ENCODE measurements at regions not wholly inside any gene's neighbourhood (a gene's known extent, or its start where the extent isn't known, plus 50 kb on each side); places are given as distances from the start of the nearest gene placed in this dataset.

DNA sequence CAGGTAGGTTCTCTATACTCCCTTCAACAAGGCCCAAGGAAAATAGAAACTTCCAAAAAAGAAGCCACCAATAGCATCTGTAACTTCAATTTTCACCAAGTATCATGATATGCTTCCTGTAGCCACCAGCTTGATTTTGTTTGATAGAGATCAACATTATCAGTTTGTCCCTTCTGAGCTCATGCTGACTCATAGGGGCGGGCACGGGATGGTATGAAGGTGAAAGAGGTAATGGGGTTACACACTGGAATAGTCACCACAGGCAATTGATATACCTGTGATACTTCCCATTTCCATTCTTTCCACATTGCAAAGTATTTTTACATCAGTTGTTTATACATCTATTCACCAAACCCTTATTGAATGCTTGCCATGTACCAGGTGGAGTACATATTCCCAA, 134.1 kb downstream of the KCNA5 start:
- no peak overlapping the region for H3K9ac ChIP-seq (ENCODE audit: low read length)
- H2AFZ ChIP-seq (ENCODE audit: low read depth, low read length), result no peak overlapping the region
- no peaks in the 10 kb centered on the region for H3K9me3 ChIP-seq (ENCODE audit: low read length)
- H3K4me3 ChIP-seq (ENCODE audit: low read length), result no peak overlapping the region
- no peaks in the 10 kb centered on the region for H3K36me3 ChIP-seq (ENCODE audit: insufficient read depth, low read length)
- H3K4me2 ChIP-seq (ENCODE audit: low read length), result no peak overlapping the region
- no peaks in the 10 kb centered on the region for H3K9me2 ChIP-seq (ENCODE audit: insufficient read depth, low read length)
- no peak overlapping the region for H3K27ac ChIP-seq (ENCODE audit: low read length)
- TF ChIP-seq RAD21 (conservative IDR thresholded peaks at IDR 0.05) (no peak), TAF1 (IDR thresholded peaks at IDR 0.05; ENCODE audit: low read depth) (no peak), POLR2AphosphoS5 (IDR thresholded peaks at IDR 0.05) (no peak), MXI1 (conservative IDR thresholded peaks at IDR 0.05; ENCODE audit: poor library complexity, severe bottlenecking) (no peak), SMC3 (conservative IDR thresholded peaks at IDR 0.05; ENCODE audit: poor library complexity) (no peak), EZH2 (IDR thresholded peaks at IDR 0.05; ENCODE audit: borderline replicate concordance, insufficient read depth, low read length, poor library complexity, severe bottlenecking) (no peak)
- TF ChIP-seq, protein P1, sequence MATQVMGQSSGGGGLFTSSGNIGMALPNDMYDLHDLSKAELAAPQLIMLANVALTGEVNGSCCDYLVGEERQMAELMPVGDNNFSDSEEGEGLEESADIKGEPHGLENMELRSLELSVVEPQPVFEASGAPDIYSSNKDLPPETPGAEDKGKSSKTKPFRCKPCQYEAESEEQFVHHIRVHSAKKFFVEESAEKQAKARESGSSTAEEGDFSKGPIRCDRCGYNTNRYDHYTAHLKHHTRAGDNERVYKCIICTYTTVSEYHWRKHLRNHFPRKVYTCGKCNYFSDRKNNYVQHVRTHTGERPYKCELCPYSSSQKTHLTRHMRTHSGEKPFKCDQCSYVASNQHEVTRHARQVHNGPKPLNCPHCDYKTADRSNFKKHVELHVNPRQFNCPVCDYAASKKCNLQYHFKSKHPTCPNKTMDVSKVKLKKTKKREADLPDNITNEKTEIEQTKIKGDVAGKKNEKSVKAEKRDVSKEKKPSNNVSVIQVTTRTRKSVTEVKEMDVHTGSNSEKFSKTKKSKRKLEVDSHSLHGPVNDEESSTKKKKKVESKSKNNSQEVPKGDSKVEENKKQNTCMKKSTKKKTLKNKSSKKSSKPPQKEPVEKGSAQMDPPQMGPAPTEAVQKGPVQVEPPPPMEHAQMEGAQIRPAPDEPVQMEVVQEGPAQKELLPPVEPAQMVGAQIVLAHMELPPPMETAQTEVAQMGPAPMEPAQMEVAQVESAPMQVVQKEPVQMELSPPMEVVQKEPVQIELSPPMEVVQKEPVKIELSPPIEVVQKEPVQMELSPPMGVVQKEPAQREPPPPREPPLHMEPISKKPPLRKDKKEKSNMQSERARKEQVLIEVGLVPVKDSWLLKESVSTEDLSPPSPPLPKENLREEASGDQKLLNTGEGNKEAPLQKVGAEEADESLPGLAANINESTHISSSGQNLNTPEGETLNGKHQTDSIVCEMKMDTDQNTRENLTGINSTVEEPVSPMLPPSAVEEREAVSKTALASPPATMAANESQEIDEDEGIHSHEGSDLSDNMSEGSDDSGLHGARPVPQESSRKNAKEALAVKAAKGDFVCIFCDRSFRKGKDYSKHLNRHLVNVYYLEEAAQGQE (IDR thresholded peaks at IDR 0.05; ENCODE audit: borderline replicate concordance), result no peak
- no peaks in the 10 kb centered on the region for H3K27me3 ChIP-seq (ENCODE audit: insufficient read depth, low read depth, low read length)
- H4K20me1 ChIP-seq (ENCODE audit: insufficient read depth), result no peaks in the 10 kb centered on the region
- H3K79me2 ChIP-seq (replicated peaks; ENCODE audit: insufficient read depth, low read length), result no peaks in the 10 kb centered on the region
- H3F3A ChIP-seq (ENCODE audit: insufficient read depth, low read length, poor library complexity, severe bottlenecking), result no peaks in the 10 kb centered on the region

DNA sequence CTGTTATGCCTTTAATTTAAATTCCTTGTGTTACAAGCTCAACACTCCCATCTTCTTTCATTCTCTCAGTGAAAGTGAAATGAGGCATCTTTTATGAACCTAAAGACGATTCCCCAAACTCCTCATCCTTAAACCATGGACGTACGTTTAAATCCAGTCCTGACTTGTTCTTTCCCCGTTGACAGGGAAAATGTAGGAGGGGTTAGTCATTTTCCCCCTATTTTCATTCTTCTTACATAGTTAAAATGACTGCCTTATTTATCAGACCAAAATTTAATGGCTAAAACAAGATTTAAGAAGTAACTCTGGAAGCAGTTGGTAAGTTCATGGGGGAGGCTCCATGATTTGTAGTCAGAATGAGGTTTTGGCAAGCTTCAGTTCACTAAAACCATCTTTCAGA, 134.9 kb downstream of the KCNA5 start:
- Histone ChIP-seq H3F3A (ENCODE audit: insufficient read depth, low read length, poor library complexity, severe bottlenecking) (no peaks in the 10 kb centered on the region), H3K27ac (ENCODE audit: low read length) (no peak overlapping the region), H3K9ac (ENCODE audit: low read length) (no peak overlapping the region), H3K4me3 (ENCODE audit: low read length) (no peak overlapping the region), H2AFZ (ENCODE audit: low read depth, low read length) (no peak overlapping the region), H3K27me3 (ENCODE audit: insufficient read depth, low read depth, low read length) (no peaks in the 10 kb centered on the region), H3K79me2 (replicated peaks; ENCODE audit: insufficient read depth, low read length) (no peaks in the 10 kb centered on the region), H3K9me3 (ENCODE audit: low read length) (no peaks in the 10 kb centered on the region), H3K9me2 (ENCODE audit: insufficient read depth, low read length) (no peaks in the 10 kb centered on the region), H3K36me3 (ENCODE audit: insufficient read depth, low read length) (no peaks in the 10 kb centered on the region), H4K20me1 (ENCODE audit: insufficient read depth) (no peaks in the 10 kb centered on the region), H3K4me2 (ENCODE audit: low read length) (no peak overlapping the region)
- TF ChIP-seq MXI1 (conservative IDR thresholded peaks at IDR 0.05; ENCODE audit: poor library complexity, severe bottlenecking) (no peak), EZH2 (IDR thresholded peaks at IDR 0.05; ENCODE audit: borderline replicate concordance, insufficient read depth, low read length, poor library complexity, severe bottlenecking) (no peak), TAF1 (IDR thresholded peaks at IDR 0.05; ENCODE audit: low read depth) (no peak), SMC3 (conservative IDR thresholded peaks at IDR 0.05; ENCODE audit: poor library complexity) (no peak), RAD21 (conservative IDR thresholded peaks at IDR 0.05) (no peak), POLR2AphosphoS5 (IDR thresholded peaks at IDR 0.05) (no peak)
- TF ChIP-seq, protein P2, sequence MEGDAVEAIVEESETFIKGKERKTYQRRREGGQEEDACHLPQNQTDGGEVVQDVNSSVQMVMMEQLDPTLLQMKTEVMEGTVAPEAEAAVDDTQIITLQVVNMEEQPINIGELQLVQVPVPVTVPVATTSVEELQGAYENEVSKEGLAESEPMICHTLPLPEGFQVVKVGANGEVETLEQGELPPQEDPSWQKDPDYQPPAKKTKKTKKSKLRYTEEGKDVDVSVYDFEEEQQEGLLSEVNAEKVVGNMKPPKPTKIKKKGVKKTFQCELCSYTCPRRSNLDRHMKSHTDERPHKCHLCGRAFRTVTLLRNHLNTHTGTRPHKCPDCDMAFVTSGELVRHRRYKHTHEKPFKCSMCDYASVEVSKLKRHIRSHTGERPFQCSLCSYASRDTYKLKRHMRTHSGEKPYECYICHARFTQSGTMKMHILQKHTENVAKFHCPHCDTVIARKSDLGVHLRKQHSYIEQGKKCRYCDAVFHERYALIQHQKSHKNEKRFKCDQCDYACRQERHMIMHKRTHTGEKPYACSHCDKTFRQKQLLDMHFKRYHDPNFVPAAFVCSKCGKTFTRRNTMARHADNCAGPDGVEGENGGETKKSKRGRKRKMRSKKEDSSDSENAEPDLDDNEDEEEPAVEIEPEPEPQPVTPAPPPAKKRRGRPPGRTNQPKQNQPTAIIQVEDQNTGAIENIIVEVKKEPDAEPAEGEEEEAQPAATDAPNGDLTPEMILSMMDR (IDR thresholded peaks at IDR 0.05; ENCODE audit: poor library complexity, severe bottlenecking), result no peak

DNA sequence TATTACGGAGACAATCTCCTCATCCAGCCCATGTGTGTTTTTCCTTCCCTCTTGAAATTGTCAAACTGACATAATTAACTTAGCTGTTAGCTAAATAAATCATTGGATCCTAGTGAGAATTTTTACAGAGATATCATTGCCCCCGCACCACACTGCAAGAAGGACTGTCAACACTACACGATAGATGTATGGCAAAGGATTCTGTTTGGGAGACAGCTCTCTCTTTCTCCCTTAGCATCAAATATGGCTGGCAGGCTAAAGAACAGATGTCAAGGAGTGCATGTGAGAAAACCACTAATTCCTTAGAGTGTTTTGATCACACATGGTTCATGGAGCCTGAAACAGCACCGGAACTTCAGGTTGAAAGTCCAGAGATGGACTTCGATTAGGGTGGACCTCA, 136.8 kb downstream of the KCNA5 start:
- Histone ChIP-seq H3K9me3 (ENCODE audit: low read length) (no peaks in the 10 kb centered on the region), H3K27ac (ENCODE audit: low read length) (no peak overlapping the region), H3K9ac (ENCODE audit: low read length) (no peak overlapping the region), H4K20me1 (ENCODE audit: insufficient read depth) (no peaks in the 10 kb centered on the region), H3K79me2 (replicated peaks; ENCODE audit: insufficient read depth, low read length) (no peaks in the 10 kb centered on the region), H3K9me2 (ENCODE audit: insufficient read depth, low read length) (no peaks in the 10 kb centered on the region), H2AFZ (ENCODE audit: low read depth, low read length) (no peak overlapping the region), H3K36me3 (ENCODE audit: insufficient read depth, low read length) (no peaks in the 10 kb centered on the region), H3F3A (ENCODE audit: insufficient read depth, low read length, poor library complexity, severe bottlenecking) (no peaks in the 10 kb centered on the region), H3K27me3 (ENCODE audit: insufficient read depth, low read depth, low read length) (no peaks in the 10 kb centered on the region), H3K4me2 (ENCODE audit: low read length) (no peak overlapping the region), H3K4me3 (ENCODE audit: low read length) (no peak overlapping the region)
- TF ChIP-seq, protein P1 (IDR thresholded peaks at IDR 0.05; ENCODE audit: borderline replicate concordance), result no peak
- no peak for TF ChIP-seq EP300 (conservative IDR thresholded peaks at IDR 0.05; ENCODE audit: poor library complexity, severe bottlenecking)
- TF ChIP-seq EZH2 (IDR thresholded peaks at IDR 0.05; ENCODE audit: borderline replicate concordance, insufficient read depth, low read length, poor library complexity, severe bottlenecking), result no peak
- no peak for TF ChIP-seq TAF1 (IDR thresholded peaks at IDR 0.05; ENCODE audit: low read depth)
- TF ChIP-seq SMC3 (conservative IDR thresholded peaks at IDR 0.05; ENCODE audit: poor library complexity), result no peak
- TF ChIP-seq MXI1 (conservative IDR thresholded peaks at IDR 0.05; ENCODE audit: poor library complexity, severe bottlenecking), result no peak
- TF ChIP-seq, protein P2 (IDR thresholded peaks at IDR 0.05; ENCODE audit: poor library complexity, severe bottlenecking), result no peak
- TF ChIP-seq RAD21 (conservative IDR thresholded peaks at IDR 0.05), result no peak
- no peak for TF ChIP-seq POLR2AphosphoS5 (IDR thresholded peaks at IDR 0.05)
